H9 (cell line): ENCODE measurements at regions not wholly inside any gene's neighbourhood (a gene's known extent, or its start where the extent isn't known, plus 50 kb on each side); places are given as distances from the start of the nearest gene placed in this dataset.

Experiments
- DNase-seq: peaks from one replicate; pipeline ENCODE4 v3.0.0-alpha.2; 2017
- H2AFZ ChIP-seq: one replicate; pipeline ENCODE4 v1.6.1; 2013; ENCODE audit warnings: mild to moderate bottlenecking, low read length, control low read depth, moderate library complexity
- H2AK5ac ChIP-seq: 2 replicates; pipeline ENCODE4 v1.6.1; 2013; ENCODE audit warnings: low read length, control low read depth, mixed read lengths; ENCODE audit not compliant: insufficient read length
- H2BK120ac ChIP-seq: one replicate; pipeline ENCODE4 v1.6.1; 2013; ENCODE audit warnings: low read depth, mild to moderate bottlenecking, low read length, control low read depth, inconsistent platforms; ENCODE audit not compliant: poor library complexity, severe bottlenecking
- H2BK12ac ChIP-seq: 2 replicates; pipeline ENCODE4 v1.6.1; 2013; ENCODE audit warnings: low read length, control low read depth, mixed read lengths, low read depth; ENCODE audit not compliant: insufficient read length
- H2BK15ac ChIP-seq: 2 replicates; pipeline ENCODE4 v1.6.1; 2013; ENCODE audit warnings: low read depth, low read length, control low read depth
- H2BK20ac ChIP-seq: one replicate; pipeline ENCODE4 v1.6.1; 2013; ENCODE audit warnings: low read depth, mild to moderate bottlenecking, low read length, control low read depth, inconsistent platforms; ENCODE audit not compliant: poor library complexity, severe bottlenecking
- H2BK5ac ChIP-seq: 2 replicates; pipeline ENCODE4 v1.6.1; 2013; ENCODE audit warnings: low read length, control low read depth, mixed read lengths; ENCODE audit not compliant: insufficient read length
- H3K14ac ChIP-seq: 2 replicates; pipeline ENCODE4 v1.6.1; 2013; ENCODE audit warnings: low read length, control low read depth; ENCODE audit not compliant: insufficient read depth
- H3K18ac ChIP-seq: 2 replicates; pipeline ENCODE4 v1.6.1; 2013; ENCODE audit warnings: low read depth, mild to moderate bottlenecking, mixed read lengths, low read length, control low read depth; ENCODE audit not compliant: insufficient read length
- H3K23ac ChIP-seq: 2 replicates; pipeline ENCODE4 v1.6.1; 2013; ENCODE audit warnings: low read length, control low read depth, mixed read lengths, low read depth; ENCODE audit not compliant: insufficient read length
- H3K23me2 ChIP-seq: 2 replicates; pipeline ENCODE4 v1.6.1; 2013; ENCODE audit warnings: low read depth, mild to moderate bottlenecking, mixed read lengths, low read length, control low read depth; ENCODE audit not compliant: insufficient read length, poor library complexity, severe bottlenecking
- H3K27ac ChIP-seq: 2 replicates; pipeline ENCODE4 v1.5.1; 2013; ENCODE audit warnings: low read length, control low read depth, mixed read lengths, low read depth; ENCODE audit not compliant: insufficient read length
- H3K27me3 ChIP-seq: 2 replicates; pipeline ENCODE4 v1.6.1; 2013; ENCODE audit warnings: low read length, control low read depth, inconsistent platforms; ENCODE audit not compliant: insufficient read depth
- H3K4ac ChIP-seq: 2 replicates; pipeline ENCODE4 v1.6.1; 2013; ENCODE audit warnings: low read depth, mild to moderate bottlenecking, control low read depth, inconsistent platforms, low read length, moderate library complexity
- H3K4me1 ChIP-seq: 2 replicates; pipeline ENCODE4 v1.6.1; 2013; ENCODE audit warnings: low read length, control low read depth, inconsistent platforms; ENCODE audit not compliant: insufficient read depth
- H3K4me2 ChIP-seq: 2 replicates; pipeline ENCODE4 v1.6.1; 2013; ENCODE audit warnings: low read length, control low read depth, mixed read lengths; ENCODE audit not compliant: insufficient read length, insufficient read depth
- H3K56ac ChIP-seq: 2 replicates; pipeline ENCODE4 v1.6.1; 2013; ENCODE audit warnings: low read depth, mild to moderate bottlenecking, mixed read lengths, low read length, control low read depth; ENCODE audit not compliant: insufficient read length
- H3K79me1 ChIP-seq: 2 replicates; pipeline ENCODE4 v1.6.1; 2013; ENCODE audit warnings: low read depth, mild to moderate bottlenecking, moderate library complexity, low read length, control low read depth, inconsistent platforms; ENCODE audit not compliant: insufficient read depth, poor library complexity, severe bottlenecking
- H3K79me2 ChIP-seq: 2 replicates; pipeline ENCODE4 v1.6.1; 2013; ENCODE audit warnings: low read length, control low read depth, inconsistent platforms; ENCODE audit not compliant: insufficient read depth
- H3K9ac ChIP-seq: 2 replicates; pipeline ENCODE4 v1.6.1; 2013; ENCODE audit warnings: low read length, control low read depth, mixed read lengths; ENCODE audit not compliant: insufficient read length; ENCODE audit errors: extremely low read depth
- H3K9me3 ChIP-seq: one replicate; pipeline ENCODE4 v1.6.1; 2013; ENCODE audit warnings: low read depth, low read length, inconsistent platforms; ENCODE audit not compliant: control insufficient read depth
- H3T11ph ChIP-seq: one replicate; pipeline ENCODE4 v1.6.1; 2013; ENCODE audit warnings: mild to moderate bottlenecking, low read length, control low read depth, inconsistent platforms
- H4K20me1 ChIP-seq: one replicate; pipeline ENCODE4 v1.6.1; 2013; ENCODE audit not compliant: control insufficient read depth, insufficient read length, insufficient read depth
- H4K5ac ChIP-seq: 2 replicates; pipeline ENCODE4 v1.6.1; 2013; ENCODE audit warnings: low read depth, mild to moderate bottlenecking, mixed read lengths, low read length, control low read depth; ENCODE audit not compliant: insufficient read length
- H4K8ac ChIP-seq: replicated peaks from 2 replicates; pipeline ENCODE4 v1.6.1; 2013; ENCODE audit warnings: low read length, control low read depth, mixed read lengths, low read depth; ENCODE audit not compliant: insufficient read length
- H4K91ac ChIP-seq: 2 replicates; pipeline ENCODE4 v1.6.1; 2013; ENCODE audit warnings: low read depth, mild to moderate bottlenecking, moderate library complexity, mixed read lengths, low read length, control low read depth; ENCODE audit not compliant: insufficient read length
- H3K27ac Mint-ChIP-seq, 3 experiments: 2 replicates in 2 of 3; 3 replicates in 1 of 3; pipeline ENCODE4 v1.8.0; 2020 to 2021; ENCODE audit warnings: mixed read lengths in 3 of 3, mild to moderate bottlenecking in 1 of 3, moderate library complexity in 1 of 3
- H3K27me3 Mint-ChIP-seq: 2 replicates; pipeline ENCODE4 v1.8.0; 2021; ENCODE audit warnings: low read depth, mild to moderate bottlenecking, moderate library complexity, mixed read lengths
- H3K36me3 Mint-ChIP-seq, 3 experiments: 2 replicates in 2 of 3; 3 replicates in 1 of 3; pipeline ENCODE4 v1.8.0; 2020 to 2021; ENCODE audit warnings: low read depth in 3 of 3, mixed read lengths in 3 of 3; ENCODE audit not compliant: insufficient read depth in 1 of 3
- H3K4me1 Mint-ChIP-seq, 2 experiments: 2 replicates each; pipeline ENCODE4 v1.8.0; 2020; ENCODE audit warnings: mixed read lengths in 2 of 2
- H3K4me3 Mint-ChIP-seq, 2 experiments: 2 replicates in 1 of 2; 3 replicates in 1 of 2; pipeline ENCODE4 v1.8.0; 2020 to 2021; ENCODE audit warnings: mild to moderate bottlenecking in 2 of 2, mixed read lengths in 2 of 2, moderate library complexity in 1 of 2
- H3K9me3 Mint-ChIP-seq, 2 experiments: 2 replicates in 1 of 2; 3 replicates in 1 of 2; pipeline ENCODE4 v1.8.0; 2020; ENCODE audit warnings: mild to moderate bottlenecking in 2 of 2, mixed read lengths in 2 of 2, moderate library complexity in 1 of 2
- WGBS: extraction: QIAGEN DNeasy Blood & Tissue Kit; methylation state at CpG from one replicate; pipeline ENCODE4 v1.1.7; 2013; ENCODE audit warnings: missing lambda C conversion rate, low lambda C conversion rate, mixed read lengths; ENCODE audit not compliant: insufficient read length; ENCODE audit errors: extremely low coverage; 5-methylcytosine and 5-hydroxymethylcytosine counted together
- TF ChIP-seq, protein P1 (sequence below): fragments of 200-600 bp; sonication (generic); conservative IDR thresholded peaks from 3 replicates; pipeline ENCODE4 v1.8.0; 2021; ENCODE audit warnings: antibody characterized with exemption, mild to moderate bottlenecking

DNA sequence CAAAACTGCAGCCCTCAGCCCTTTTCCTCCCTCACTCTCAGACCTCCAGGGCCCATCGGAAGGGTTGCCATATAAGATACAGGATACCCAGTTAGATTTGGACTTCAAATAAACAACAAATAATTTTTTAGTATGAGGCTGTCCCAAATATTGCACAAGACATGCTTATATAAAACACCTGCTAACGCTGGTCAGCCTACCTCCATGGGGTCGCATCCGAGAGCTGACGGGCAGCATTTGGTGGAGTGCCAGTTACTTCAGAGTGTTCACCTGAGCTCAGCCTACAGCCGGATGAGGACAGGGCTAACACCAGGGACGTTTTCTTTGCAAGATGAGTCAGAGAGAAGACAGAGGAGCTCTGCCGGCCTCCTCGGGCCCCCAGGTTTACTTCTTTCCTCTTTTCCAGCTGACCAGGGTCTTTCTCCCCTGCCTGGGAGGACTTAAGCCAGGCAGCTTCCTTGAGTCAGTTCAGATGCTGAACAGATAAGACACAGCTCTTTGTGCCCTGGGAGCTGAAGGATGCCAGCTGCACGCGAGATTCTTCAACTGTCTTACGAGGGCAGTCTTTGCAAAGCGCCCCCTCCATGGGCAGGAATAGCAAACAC lies 141.2 kb upstream of the KCNG1 start:
- no peak overlapping the region for H3K27ac Mint-ChIP-seq
- no peaks in the 10 kb centered on the region for H3K36me3 Mint-ChIP-seq

More for the DNA sequence above, 141.2 kb upstream of the KCNG1 start:
- Histone ChIP-seq H3K56ac (no peak overlapping the region), H3K27ac (no peak overlapping the region), H2BK20ac (no peak overlapping the region), H2AFZ (no peak overlapping the region), H2BK5ac (no peak overlapping the region), H3K9ac (no peak overlapping the region), H2BK15ac (no peak overlapping the region), H4K8ac (no peak overlapping the region), H3T11ph (no peak overlapping the region), H4K20me1 (no peaks in the 10 kb centered on the region), H2BK12ac (no peak overlapping the region), H4K91ac (no peak overlapping the region), H3K23me2 (no peaks in the 10 kb centered on the region), H3K79me2 (no peaks in the 10 kb centered on the region), H2BK120ac (no peak overlapping the region), H3K79me1 (no peaks in the 10 kb centered on the region), H3K23ac (no peak overlapping the region), H3K18ac (no peak overlapping the region), H3K27me3 (no peaks in the 10 kb centered on the region), H3K4me1 (no peaks in the 10 kb centered on the region), H3K9me3 (no peaks in the 10 kb centered on the region), H2AK5ac (no peak overlapping the region), H3K4ac (no peak overlapping the region), H3K14ac (no peak overlapping the region), H3K4me2 (no peak overlapping the region), H4K5ac (no peak overlapping the region)
- Mint-ChIP-seq H3K4me1 (0 out of 4 replicates have a peak, but pooled peaks cover 0 to 2% of the 10 kb centered on the region in 2 experiments), H3K27me3 (peaks cover 40% of the 10 kb centered on the region), H3K9me3 (no peaks in the 10 kb centered on the region), H3K4me3 (no peak overlapping the region)
- TF ChIP-seq, protein P1, sequence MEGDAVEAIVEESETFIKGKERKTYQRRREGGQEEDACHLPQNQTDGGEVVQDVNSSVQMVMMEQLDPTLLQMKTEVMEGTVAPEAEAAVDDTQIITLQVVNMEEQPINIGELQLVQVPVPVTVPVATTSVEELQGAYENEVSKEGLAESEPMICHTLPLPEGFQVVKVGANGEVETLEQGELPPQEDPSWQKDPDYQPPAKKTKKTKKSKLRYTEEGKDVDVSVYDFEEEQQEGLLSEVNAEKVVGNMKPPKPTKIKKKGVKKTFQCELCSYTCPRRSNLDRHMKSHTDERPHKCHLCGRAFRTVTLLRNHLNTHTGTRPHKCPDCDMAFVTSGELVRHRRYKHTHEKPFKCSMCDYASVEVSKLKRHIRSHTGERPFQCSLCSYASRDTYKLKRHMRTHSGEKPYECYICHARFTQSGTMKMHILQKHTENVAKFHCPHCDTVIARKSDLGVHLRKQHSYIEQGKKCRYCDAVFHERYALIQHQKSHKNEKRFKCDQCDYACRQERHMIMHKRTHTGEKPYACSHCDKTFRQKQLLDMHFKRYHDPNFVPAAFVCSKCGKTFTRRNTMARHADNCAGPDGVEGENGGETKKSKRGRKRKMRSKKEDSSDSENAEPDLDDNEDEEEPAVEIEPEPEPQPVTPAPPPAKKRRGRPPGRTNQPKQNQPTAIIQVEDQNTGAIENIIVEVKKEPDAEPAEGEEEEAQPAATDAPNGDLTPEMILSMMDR: no peak
- no CpG with 5 or more reads among the region's 13 CpGs for WGBS
- no peak for DNase-seq
